Erythroblast (primary cell): ENCODE measurements at regions not wholly inside any gene's neighbourhood (a gene's known extent, or its start where the extent isn't known, plus 50 kb on each side); places are given as distances from the start of the nearest gene placed in this dataset.

ENCODE experiments used
- GATA1 ChIP-seq: IDR thresholded peaks from 2 replicates; pipeline ENCODE4 v1.6.1; 2011; ENCODE audit warnings: low read depth, mild to moderate bottlenecking, control low read depth, low read length, moderate library complexity
- POLR2A ChIP-seq: IDR thresholded peaks from 2 replicates; pipeline ENCODE4 v1.6.1; 2011; ENCODE audit warnings: mild to moderate bottlenecking, low read length

- no peak for TF ChIP-seq POLR2A
- no peak for TF ChIP-seq GATA1
These were observed 84.4 kb upstream of the ADAMTS16 start for GRCh38 chr5:5055712-5056111.
